HEK293T (cell line): ENCODE measurements at regions not wholly inside any gene's neighbourhood (a gene's known extent, or its start where the extent isn't known, plus 50 kb on each side); places are given as distances from the start of the nearest gene placed in this dataset.
"Not testable (repeated sequence)": the region's sequence is repeated elsewhere in the genome, so short reads cannot be mapped to it uniquely, and the experiment has no call there.

Source experiments
- CTCF ChIA-PET: fragments of 350-600 bp; formaldehyde crosslinking; extraction: SDS; loops from one replicate; lab custom pipeline; 2021; ENCODE audit warnings: antibody characterized with exemption, inconsistent platforms; lab: Yijun Ruan, JAX
- POLR2A ChIA-PET: fragments of 350-600 bp; formaldehyde crosslinking; extraction: SDS; loops from one replicate; lab custom pipeline; 2020; ENCODE audit warnings: antibody characterized with exemption, inconsistent platforms; lab: Yijun Ruan, JAX
- DNase-seq: peaks from one replicate; pipeline ENCODE4 v3.0.0; 2012; ENCODE audit warnings: mixed read lengths; ENCODE audit errors: extremely low spot score
- ARNT ChIP-seq: fragments of 450-650 bp; IDR thresholded peaks from 2 replicates; pipeline ENCODE4 v1.6.1; 2017; ENCODE audit warnings: mild to moderate bottlenecking
- BHLHE40 ChIP-seq: fragments of 450-650 bp; IDR thresholded peaks from 2 replicates; pipeline ENCODE4 v1.6.1; 2016; ENCODE audit warnings: mild to moderate bottlenecking, moderate library complexity, borderline replicate concordance
- CTBP1 ChIP-seq: fragments of 450-650 bp; IDR thresholded peaks from 2 replicates; pipeline ENCODE4 v1.6.1; 2016; ENCODE audit warnings: borderline replicate concordance
- ELF4 ChIP-seq: fragments of 450-650 bp; IDR thresholded peaks from 2 replicates; pipeline ENCODE4 v1.6.1; 2017; ENCODE audit warnings: antibody characterized with exemption
- FOXA1 ChIP-seq: fragments of 450-650 bp; IDR thresholded peaks from 2 replicates; pipeline ENCODE4 v1.6.1; 2016; ENCODE audit warnings: mild to moderate bottlenecking
- FOXK2 ChIP-seq: fragments of 450-650 bp; IDR thresholded peaks from 2 replicates; pipeline ENCODE4 v1.6.1; 2016; ENCODE audit warnings: mild to moderate bottlenecking
- FOXM1 ChIP-seq: fragments of 450-650 bp; IDR thresholded peaks from 2 replicates; pipeline ENCODE4 v1.6.1; 2017; ENCODE audit warnings: mild to moderate bottlenecking, borderline replicate concordance
- HDGF ChIP-seq: fragments of 450-650 bp; IDR thresholded peaks from 2 replicates; pipeline ENCODE4 v1.6.1; 2017; ENCODE audit warnings: antibody characterized with exemption, borderline replicate concordance
- L3MBTL2 ChIP-seq: fragments of 450-650 bp; conservative IDR thresholded peaks from 2 replicates; pipeline ENCODE4 v1.6.1; 2016; ENCODE audit warnings: mild to moderate bottlenecking
- LEF1 ChIP-seq: fragments of 450-650 bp; IDR thresholded peaks from 2 replicates; pipeline ENCODE4 v1.6.1; 2017; ENCODE audit warnings: mild to moderate bottlenecking, borderline replicate concordance
- NFRKB ChIP-seq: fragments of 450-650 bp; IDR thresholded peaks from 2 replicates; pipeline ENCODE4 v1.6.1; 2016; ENCODE audit warnings: mild to moderate bottlenecking, moderate library complexity
- SP1 ChIP-seq: fragments of 450-650 bp; IDR thresholded peaks from 2 replicates; pipeline ENCODE4 v1.6.1; 2017
- SUZ12 ChIP-seq: fragments of 450-650 bp; IDR thresholded peaks from 2 replicates; pipeline ENCODE4 v1.6.1; 2016; ENCODE audit warnings: mild to moderate bottlenecking
- TARDBP ChIP-seq: fragments of 450-650 bp; IDR thresholded peaks from 2 replicates; pipeline ENCODE4 v1.6.1; 2016
- ZNF384 ChIP-seq: fragments of 450-650 bp; IDR thresholded peaks from 2 replicates; pipeline ENCODE4 v1.6.1; 2016
- TF ChIP-seq, protein P1 (sequence below): fragments of 450-650 bp; IDR thresholded peaks from 2 replicates; pipeline ENCODE4 v1.6.1; 2016

DNA sequence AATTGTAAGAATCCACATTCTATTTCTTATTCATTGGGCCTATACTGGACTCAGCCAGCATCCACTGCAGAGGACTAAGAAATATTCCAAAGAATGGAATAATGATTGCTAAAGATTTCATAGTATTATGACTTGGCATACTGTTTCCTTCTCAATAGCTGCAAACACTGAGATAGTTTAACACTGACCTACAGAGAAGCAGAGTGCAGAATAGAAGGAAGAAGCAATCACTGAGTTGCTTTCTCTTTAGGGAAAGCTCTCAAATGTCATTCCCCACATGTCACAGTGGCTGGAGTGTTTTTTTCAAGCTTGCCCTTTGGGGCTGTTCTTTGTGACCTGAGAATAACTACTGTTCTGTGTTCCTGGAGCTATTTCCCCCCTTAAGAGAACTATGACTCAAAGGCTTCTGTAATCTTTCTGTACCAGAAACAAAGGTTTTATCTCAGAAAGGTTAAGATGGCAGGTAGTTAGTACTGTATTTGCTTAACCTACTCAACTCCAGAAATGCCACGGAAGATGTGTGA is 243.6 kb upstream of the LUZP2 start:
- TF ChIP-seq, protein P1, sequence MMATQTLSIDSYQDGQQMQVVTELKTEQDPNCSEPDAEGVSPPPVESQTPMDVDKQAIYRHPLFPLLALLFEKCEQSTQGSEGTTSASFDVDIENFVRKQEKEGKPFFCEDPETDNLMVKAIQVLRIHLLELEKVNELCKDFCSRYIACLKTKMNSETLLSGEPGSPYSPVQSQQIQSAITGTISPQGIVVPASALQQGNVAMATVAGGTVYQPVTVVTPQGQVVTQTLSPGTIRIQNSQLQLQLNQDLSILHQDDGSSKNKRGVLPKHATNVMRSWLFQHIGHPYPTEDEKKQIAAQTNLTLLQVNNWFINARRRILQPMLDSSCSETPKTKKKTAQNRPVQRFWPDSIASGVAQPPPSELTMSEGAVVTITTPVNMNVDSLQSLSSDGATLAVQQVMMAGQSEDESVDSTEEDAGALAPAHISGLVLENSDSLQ = no peak
- TF ChIP-seq LEF1 = no peak
- TF ChIP-seq SP1 = no peak
- no peak for TF ChIP-seq HDGF
- TF ChIP-seq FOXK2 = no peak
- TF ChIP-seq FOXM1 = no peak
- no peak for TF ChIP-seq FOXA1
- no peak for TF ChIP-seq CTBP1
- TF ChIP-seq BHLHE40 = no peak
- POLR2A ChIA-PET = no interaction called here
- DNase-seq = no peak
- CTCF ChIA-PET = interaction anchor here (0.5 kb wide), 1 partner anchor 502 kb away, joined by 3 read pairs; no protein-coding TSS in a partner anchor

DNA sequence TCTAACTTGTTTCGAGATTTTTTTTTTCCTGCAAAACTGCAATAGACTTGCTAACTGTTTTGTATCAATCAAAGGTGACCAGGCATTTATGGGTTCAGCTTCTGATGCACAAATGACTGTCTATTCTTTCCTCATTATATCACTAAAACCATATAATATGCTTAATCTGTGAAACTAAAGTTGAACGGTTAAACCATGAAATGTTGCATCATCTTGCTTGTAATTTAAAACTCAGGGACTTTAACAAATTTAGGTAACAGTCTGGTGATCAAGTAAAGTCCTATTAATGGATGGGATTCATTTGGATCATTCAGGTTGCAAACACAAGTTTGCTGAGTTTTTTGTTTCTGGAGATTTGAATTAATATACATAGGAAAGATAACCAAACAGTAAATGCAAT is 232.0 kb upstream of the LUZP2 start:
- POLR2A ChIA-PET = no interaction called here
- TF ChIP-seq LEF1 (no peak), FOXM1 (no peak), SP1 (no peak), BHLHE40 (no peak), FOXA1 (no peak), SUZ12 (no peak)
- no peak for DNase-seq
- CTCF ChIA-PET = no interaction called here

DNA sequence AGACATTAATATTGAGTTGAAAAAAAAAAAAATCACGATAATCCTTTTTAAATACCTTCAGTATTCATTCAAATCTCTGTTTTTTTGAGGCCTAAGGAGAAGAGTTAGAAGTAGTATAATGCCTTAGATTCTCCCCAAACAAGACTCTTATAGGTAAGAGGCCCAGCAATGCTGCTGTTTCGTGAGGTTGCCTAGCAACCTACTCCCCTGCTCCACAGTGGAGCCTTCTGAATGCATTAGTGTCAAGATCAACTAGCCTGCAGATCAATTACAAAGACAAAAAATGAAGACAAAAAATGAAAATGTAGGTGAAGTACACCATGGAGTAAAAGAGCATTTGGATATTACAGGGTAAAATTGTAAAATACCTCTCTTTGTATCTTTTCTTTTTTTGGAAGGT is 229.8 kb upstream of the LUZP2 start:
- no peak for DNase-seq
- TF ChIP-seq LEF1 = no peak
- ChIA-PET POLR2A (no interaction called here), CTCF (no interaction called here)

DNA sequence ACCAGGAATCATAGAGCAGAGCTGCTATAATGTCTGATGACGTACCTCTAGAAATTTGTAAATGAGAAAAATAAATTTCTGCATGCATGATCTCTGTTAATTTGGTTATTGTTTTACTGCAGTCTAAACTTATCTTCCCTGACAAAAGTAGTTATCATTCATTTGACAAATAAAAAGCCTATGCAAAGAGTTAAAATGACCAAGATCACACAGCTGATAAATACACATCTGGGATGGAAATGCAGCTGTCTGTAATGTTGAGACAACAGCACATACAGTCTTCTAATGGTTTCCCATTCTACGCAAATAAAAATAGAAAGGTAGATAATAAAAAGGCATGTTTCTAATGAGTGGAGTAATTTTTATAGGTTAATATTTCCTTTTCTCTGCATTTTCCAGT is 225.1 kb upstream of the LUZP2 start:
- CTCF ChIA-PET = no interaction called here
- DNase-seq = no peak
- POLR2A ChIA-PET = no interaction called here
- TF ChIP-seq SUZ12 (no peak), NFRKB (no peak)

DNA sequence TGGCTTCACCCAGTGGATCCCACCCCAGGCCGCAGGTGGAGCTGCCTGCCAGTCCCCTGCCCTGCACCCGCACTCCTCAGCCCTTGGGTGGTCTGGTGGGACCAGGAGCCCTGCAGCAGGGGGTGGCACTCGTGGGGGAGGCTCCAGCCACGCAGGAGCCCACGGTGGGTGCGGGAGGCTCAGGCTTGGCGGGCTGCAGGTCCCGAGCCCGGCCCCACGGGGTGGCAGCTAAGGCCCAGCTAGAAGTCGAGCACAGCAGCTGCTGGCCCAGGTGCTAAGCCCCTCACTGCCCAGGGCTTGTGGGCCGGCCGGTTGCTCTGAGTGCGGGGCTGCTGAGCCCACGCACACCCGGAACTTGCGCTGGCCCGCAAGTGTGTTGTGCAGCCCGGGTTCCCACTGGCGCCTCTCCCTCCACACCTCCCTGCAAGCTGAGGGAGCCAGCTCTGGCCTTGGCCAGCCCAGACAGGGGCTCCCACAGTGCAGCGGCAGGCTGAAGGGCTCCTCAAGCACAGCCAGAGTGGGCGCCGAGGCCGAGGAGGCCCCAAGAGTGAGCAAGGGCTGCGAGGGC is 222.6 kb upstream of the LUZP2 start:
- POLR2A ChIA-PET, DNase-seq, CTCF ChIA-PET: not testable (repeated sequence)

DNA sequence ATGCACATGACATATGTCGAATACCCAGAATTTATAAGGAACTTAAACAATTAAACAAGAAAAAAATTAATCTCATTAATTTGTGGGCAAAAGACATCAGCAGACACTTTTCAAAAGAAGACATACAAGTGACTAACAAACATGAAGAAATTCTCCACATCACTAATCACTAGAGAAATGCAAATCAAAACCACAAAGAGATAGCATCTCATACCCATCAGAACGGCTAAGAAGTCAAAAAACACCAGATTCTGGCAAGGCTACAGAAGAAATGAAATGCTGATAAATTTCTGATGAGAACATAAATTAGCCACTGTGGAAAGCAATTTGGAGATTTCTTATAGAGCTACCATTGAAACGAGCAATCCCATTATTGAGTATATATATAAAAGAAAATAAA is 210.6 kb upstream of the LUZP2 start:
- no peak for DNase-seq
- no peak for TF ChIP-seq L3MBTL2
- TF ChIP-seq LEF1 = no peak
- no peak for TF ChIP-seq NFRKB
- no peak for TF ChIP-seq FOXM1
- no peak for TF ChIP-seq HDGF
- TF ChIP-seq SP1 = no peak
- TF ChIP-seq, protein P1 = no peak
- TF ChIP-seq ARNT = no peak
- TF ChIP-seq BHLHE40 = no peak
- TF ChIP-seq TARDBP = no peak
- TF ChIP-seq FOXK2 = no peak
- TF ChIP-seq CTBP1 = no peak
- no peak for TF ChIP-seq FOXA1
- no peak for TF ChIP-seq ZNF384
- TF ChIP-seq ELF4 = no peak
- no peak for TF ChIP-seq SUZ12
- POLR2A ChIA-PET = no interaction called here
- CTCF ChIA-PET = no interaction called here

DNA sequence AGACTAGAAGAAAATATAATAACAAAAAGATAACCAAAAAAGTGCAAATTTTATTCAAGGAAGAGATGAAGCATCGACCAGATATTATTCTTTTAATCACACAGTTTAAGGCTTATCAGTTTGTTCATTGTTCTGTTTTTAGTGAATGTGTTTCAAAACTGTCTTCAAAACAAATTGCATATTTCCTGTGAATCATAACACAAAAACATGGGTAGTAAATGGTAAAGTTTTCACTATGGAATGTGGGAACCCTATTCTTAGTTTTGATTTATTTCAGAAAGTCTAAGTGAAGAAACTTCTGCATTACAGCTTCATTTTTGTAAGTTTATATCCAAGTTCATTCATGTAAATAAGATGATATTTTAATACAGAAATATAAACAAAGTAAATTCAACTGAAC is 207.6 kb upstream of the LUZP2 start:
- CTCF ChIA-PET = no interaction called here
- no peak for DNase-seq
- TF ChIP-seq FOXM1 (no peak), NFRKB (no peak), ZNF384 (no peak), SUZ12 (no peak), BHLHE40 (no peak), SP1 (no peak), TARDBP (no peak), FOXK2 (no peak), ARNT (no peak), FOXA1 (no peak), HDGF (no peak), ELF4 (no peak), L3MBTL2 (no peak), CTBP1 (no peak), LEF1 (no peak)
- TF ChIP-seq, protein P1 = no peak
- POLR2A ChIA-PET = no interaction called here
